Activated naive CD4-positive, alpha-beta T cell treated with anti-CD3 and anti-CD28 coated beads, Interleukin-2, amount 10 ng/mL, durations not matched to agents 7 days and 5 days (primary cell): ENCODE measurements at regions not wholly inside any gene's neighbourhood (a gene's known extent, or its start where the extent isn't known, plus 50 kb on each side); places are given as distances from the start of the nearest gene placed in this dataset.

Experiments
- CTCF ChIA-PET: fragments of 350-600 bp; sonication (Branson Sonifier 250); formaldehyde crosslinking; loops from one replicate; lab custom pipeline; 2021; ENCODE audit warnings: antibody characterized with exemption; lab: Charles Lee
- DNase-seq: peaks from one replicate; pipeline ENCODE4 v3.0.0-alpha.2; 2020
- H3K27ac Mint-ChIP-seq: one replicate; pipeline ENCODE4 v1.8.0; 2021; ENCODE audit warnings: mild to moderate bottlenecking, moderate library complexity, mixed read lengths
- H3K27me3 Mint-ChIP-seq: one replicate; pipeline ENCODE4 v1.8.0; 2021; ENCODE audit warnings: mild to moderate bottlenecking, mixed read lengths
- H3K36me3 Mint-ChIP-seq: one replicate; pipeline ENCODE4 v1.8.0; 2021; ENCODE audit warnings: mixed read lengths
- H3K4me1 Mint-ChIP-seq: one replicate; pipeline ENCODE4 v1.8.0; 2021; ENCODE audit warnings: mixed read lengths
- H3K4me3 Mint-ChIP-seq: one replicate; pipeline ENCODE4 v1.8.0; 2021; ENCODE audit warnings: mild to moderate bottlenecking, moderate library complexity, mixed read lengths
- H3K9me3 Mint-ChIP-seq: one replicate; pipeline ENCODE4 v1.8.0; 2021; ENCODE audit warnings: mixed read lengths

DNA sequence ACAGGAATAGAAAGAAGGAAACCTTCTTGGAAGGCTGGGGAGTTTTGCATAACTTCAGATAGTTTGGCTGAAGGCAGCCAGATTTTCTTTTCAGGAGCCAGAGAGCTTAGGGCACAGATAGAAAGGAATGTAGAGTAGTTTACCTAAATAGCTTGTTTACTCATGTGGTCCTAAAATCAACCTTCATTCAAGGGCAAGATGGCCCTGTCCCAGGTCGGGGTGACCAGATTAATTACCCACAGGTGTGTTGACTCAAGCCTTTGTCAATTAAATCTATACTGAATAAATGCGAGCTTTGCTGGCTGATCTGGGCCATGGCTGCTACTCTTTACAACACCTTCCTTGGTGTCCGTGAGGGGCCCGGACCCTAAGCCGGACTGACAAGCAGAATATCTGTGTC lies 792.0 kb upstream of the MAN1A1 start:
- no peaks in the 10 kb centered on the region for H3K27me3 Mint-ChIP-seq
- H3K4me3 Mint-ChIP-seq, result no peak overlapping the region
- H3K9me3 Mint-ChIP-seq, result no peaks in the 10 kb centered on the region
- no peak for DNase-seq
- no peaks in the 10 kb centered on the region for H3K4me1 Mint-ChIP-seq
- H3K36me3 Mint-ChIP-seq, result no peaks in the 10 kb centered on the region
- CTCF ChIA-PET, result no interaction called here
- H3K27ac Mint-ChIP-seq, result no peak overlapping the region

DNA sequence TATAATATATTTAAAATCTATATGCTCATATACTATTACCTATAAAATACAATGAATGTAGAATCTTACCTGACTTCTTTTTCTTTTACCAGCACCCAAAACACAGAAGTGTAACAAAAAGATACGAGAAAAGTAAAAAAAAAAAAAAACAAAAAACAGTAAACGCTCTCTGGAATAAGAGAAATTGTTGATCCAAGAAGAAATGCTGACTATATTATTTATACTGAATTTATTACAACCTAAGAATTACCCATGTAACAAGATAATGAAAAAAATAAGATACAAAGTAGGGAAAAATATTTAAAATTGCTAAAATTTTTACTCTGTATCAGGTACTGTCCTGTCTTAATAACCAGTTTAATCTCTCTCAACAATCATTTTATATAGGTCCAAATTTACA lies 787.9 kb upstream of the MAN1A1 start:
- CTCF ChIA-PET, result no interaction called here
- H3K36me3 Mint-ChIP-seq, result no peaks in the 10 kb centered on the region
- no peak for DNase-seq
- H3K27ac Mint-ChIP-seq, result no peak overlapping the region
- H3K4me1 Mint-ChIP-seq, result no peaks in the 10 kb centered on the region
- H3K4me3 Mint-ChIP-seq, result no peak overlapping the region
- no peaks in the 10 kb centered on the region for H3K27me3 Mint-ChIP-seq
- H3K9me3 Mint-ChIP-seq, result no peaks in the 10 kb centered on the region

DNA sequence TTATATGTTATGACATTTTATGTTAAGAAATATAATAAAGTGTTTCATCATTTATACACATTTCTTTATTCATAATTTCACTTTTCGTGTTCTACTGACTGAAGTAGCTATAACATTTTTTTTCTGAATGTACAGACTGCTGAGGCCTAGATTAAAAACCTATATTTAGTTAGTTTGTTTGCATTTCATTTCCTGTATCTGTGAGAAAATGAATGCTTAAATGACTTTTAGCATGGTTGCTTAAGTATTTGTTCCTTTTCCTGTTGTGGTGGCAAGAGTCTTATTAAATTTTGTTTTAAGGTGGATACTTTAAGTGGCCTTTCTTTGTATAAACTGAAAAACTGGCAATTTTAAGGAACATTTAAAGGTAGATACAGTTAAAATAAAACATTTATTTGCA lies 779.7 kb upstream of the MAN1A1 start:
- no peaks in the 10 kb centered on the region for H3K36me3 Mint-ChIP-seq
- no peak for DNase-seq
- no peaks in the 10 kb centered on the region for H3K27me3 Mint-ChIP-seq
- H3K4me3 Mint-ChIP-seq, result no peak overlapping the region
- CTCF ChIA-PET, result no interaction called here
- H3K9me3 Mint-ChIP-seq, result no peaks in the 10 kb centered on the region
- no peaks in the 10 kb centered on the region for H3K4me1 Mint-ChIP-seq
- no peak overlapping the region for H3K27ac Mint-ChIP-seq

DNA sequence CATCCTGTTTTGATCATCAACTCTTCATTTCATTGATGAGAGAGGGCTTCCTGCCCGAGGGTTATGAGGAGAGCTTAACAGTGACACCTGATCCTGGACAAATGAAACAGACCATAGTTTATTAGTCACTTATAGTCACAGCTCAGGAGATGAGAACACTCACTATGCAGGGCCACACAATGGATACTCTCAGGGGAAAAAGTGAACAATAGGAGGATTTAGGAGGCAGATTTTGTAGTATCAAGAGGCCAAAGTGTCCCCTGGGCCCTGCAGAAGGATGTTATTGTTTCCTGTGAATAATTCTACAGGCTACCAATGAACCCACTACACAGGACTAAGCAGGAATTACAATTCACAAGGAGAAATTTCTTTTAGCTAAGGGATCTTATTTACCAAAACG lies 772.8 kb upstream of the MAN1A1 start:
- Mint-ChIP-seq H3K4me1 (no peaks in the 10 kb centered on the region), H3K27ac (no peak overlapping the region), H3K36me3 (no peaks in the 10 kb centered on the region), H3K9me3 (no peaks in the 10 kb centered on the region), H3K27me3 (no peaks in the 10 kb centered on the region), H3K4me3 (no peak overlapping the region)
- CTCF ChIA-PET, result no interaction called here
- DNase-seq, result no peak

DNA sequence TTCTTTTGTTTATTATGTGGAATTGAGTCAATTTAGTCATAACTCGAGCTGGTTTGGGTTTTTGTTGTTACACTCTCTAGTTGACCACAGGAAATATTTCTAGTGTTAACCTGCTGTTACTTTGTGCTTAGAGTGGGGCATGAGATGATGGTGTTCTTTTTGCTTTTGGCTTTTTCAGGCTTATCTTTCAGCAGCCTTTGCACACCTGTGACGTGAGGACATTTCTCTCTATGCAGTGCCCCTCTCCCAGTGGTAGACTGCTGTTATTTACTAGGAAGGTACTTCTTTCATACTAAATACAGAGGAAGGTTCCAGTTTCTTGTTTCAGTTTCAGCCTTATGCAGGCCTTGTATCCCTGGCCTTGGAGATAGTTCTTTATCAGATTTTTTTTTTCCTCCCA lies 766.8 kb upstream of the MAN1A1 start:
- Mint-ChIP-seq H3K27me3 (no peaks in the 10 kb centered on the region), H3K9me3 (no peaks in the 10 kb centered on the region), H3K4me3 (no peak overlapping the region), H3K36me3 (no peaks in the 10 kb centered on the region), H3K4me1 (no peaks in the 10 kb centered on the region), H3K27ac (no peak overlapping the region)
- CTCF ChIA-PET, result no interaction called here
- no peak for DNase-seq

DNA sequence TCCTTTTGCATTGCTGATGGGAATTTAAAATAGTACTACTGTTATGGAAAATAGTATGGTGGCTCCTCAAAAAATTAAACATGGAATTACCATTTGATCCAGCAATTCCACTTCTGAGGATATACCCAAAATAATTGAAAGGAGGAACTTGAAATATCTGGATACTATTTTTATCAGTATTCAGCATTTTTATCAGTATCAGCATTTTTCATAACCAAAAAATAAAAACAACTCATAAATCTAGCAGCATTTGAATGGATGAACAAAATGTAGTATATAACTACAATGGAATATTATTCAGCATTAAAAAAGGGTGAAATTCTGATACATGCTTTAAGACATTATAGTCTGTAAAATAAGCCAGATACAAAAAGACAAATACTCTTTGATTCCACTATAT lies 763.4 kb upstream of the MAN1A1 start:
- Mint-ChIP-seq H3K9me3 (no peaks in the 10 kb centered on the region), H3K4me3 (no peak overlapping the region), H3K4me1 (no peaks in the 10 kb centered on the region), H3K27me3 (no peaks in the 10 kb centered on the region), H3K36me3 (no peaks in the 10 kb centered on the region), H3K27ac (no peak overlapping the region)
- DNase-seq, result no peak
- CTCF ChIA-PET, result no interaction called here

DNA sequence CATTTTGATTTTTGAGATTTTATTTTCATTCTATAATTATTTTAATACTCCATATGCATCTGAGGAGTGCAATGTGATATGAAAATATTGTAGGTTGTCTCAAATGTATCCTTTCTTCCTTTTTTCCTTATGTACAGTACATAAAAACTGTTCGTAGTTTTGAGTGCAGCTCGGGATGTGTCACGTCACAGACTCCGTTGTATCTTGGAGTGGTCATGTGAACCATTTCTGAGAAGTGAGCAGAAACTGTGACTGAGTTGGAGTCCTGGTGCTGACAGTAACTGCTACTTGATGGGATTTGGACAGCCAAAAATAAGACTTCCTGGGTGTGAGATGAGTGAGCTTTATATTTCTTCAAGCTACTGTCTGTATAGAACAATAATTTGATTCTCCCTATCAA lies 761.4 kb upstream of the MAN1A1 start:
- no peaks in the 10 kb centered on the region for H3K27me3 Mint-ChIP-seq
- CTCF ChIA-PET, result no interaction called here
- H3K4me1 Mint-ChIP-seq, result no peaks in the 10 kb centered on the region
- H3K9me3 Mint-ChIP-seq, result no peaks in the 10 kb centered on the region
- DNase-seq, result no peak
- H3K36me3 Mint-ChIP-seq, result no peaks in the 10 kb centered on the region
- no peak overlapping the region for H3K4me3 Mint-ChIP-seq
- H3K27ac Mint-ChIP-seq, result no peak overlapping the region

DNA sequence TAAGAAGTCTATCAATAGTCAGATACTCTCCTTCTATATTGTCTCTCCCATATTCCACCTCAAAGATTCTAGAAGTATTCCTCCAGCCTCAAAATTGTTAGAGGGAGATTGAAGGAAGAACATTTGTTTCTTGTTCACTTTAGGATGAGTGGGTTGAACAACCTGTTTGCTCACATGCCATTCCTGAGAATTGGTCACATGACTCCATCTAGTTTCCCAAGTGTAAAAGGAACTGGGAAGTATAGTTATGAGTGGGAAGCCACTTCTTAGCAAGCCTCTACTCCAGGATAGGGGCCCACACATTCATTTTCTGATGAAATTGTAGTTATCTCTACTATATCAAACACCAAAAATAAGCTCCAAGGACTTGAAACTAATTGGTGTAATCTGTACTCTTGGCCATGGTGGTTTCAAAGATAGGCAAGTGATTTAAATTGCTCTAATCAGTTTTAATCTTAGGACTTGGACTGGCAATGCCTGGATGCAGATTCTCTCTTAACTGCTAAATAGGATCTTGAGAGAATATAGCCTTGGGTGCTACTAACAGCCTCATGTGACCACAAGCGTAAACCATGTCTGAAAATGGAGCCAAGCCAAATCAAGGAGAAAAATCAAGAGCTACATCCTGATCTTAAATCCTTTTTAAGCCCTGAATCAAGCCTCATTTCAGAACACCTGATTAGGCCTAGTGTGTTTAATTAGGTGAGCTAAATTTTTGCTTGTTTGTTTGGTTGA lies 758.7 kb upstream of the MAN1A1 start:
- Mint-ChIP-seq H3K27me3 (no peaks in the 10 kb centered on the region), H3K36me3 (no peaks in the 10 kb centered on the region), H3K27ac (no peak overlapping the region), H3K4me1 (no peaks in the 10 kb centered on the region), H3K9me3 (no peaks in the 10 kb centered on the region), H3K4me3 (no peak overlapping the region)
- DNase-seq, result no peak
- CTCF ChIA-PET, result no interaction called here

DNA sequence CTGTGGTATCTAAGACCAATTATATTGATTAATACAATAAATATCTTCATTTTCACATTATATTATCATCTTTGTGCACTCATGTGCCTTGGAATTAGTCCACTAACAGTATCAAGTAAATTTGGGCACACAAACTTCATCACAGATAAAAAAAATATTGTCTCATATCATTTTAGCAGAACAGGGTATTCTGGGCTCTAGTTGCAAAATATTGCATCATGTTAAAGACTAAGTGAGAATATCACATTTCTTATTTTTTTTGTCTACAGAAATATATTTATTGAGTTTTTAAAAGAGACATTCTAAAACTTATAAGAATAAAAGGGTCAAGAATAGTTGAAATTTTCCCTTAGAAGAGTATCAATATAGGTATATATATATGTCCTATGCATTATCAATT lies 754.1 kb upstream of the MAN1A1 start:
- Mint-ChIP-seq H3K36me3 (no peaks in the 10 kb centered on the region), H3K27me3 (no peaks in the 10 kb centered on the region), H3K27ac (no peak overlapping the region), H3K4me1 (no peaks in the 10 kb centered on the region), H3K4me3 (no peak overlapping the region), H3K9me3 (no peaks in the 10 kb centered on the region)
- CTCF ChIA-PET, result no interaction called here
- DNase-seq, result no peak

DNA sequence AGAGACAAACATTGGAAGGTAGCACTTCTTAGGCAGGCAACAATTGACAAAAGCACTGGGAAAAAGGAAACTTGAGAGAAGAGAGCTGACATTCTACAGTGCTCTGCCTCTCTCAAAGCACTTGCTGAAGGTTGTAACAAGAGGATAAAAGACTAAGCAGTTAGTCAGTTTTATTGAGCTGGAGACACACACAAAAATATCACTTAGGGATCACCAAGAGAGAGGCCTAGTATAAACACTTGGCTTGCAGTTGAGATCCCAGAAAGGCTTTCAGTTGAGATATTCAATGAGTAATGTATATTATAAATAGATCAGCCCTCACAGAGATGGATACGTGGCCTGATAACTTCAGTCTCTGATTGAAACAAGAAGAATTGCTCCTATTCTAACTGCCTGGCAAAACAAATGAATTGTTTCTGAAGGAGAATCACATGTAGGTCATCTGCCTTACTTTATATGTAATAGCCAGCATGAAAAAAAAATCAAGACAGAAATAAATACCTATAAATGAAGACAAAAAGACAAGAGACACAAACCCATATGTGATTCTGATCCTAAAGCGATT lies 747.2 kb upstream of the MAN1A1 start:
- Mint-ChIP-seq H3K36me3 (no peaks in the 10 kb centered on the region), H3K4me3 (no peak overlapping the region), H3K27ac (no peak overlapping the region), H3K9me3 (no peaks in the 10 kb centered on the region), H3K4me1 (no peaks in the 10 kb centered on the region), H3K27me3 (no peaks in the 10 kb centered on the region)
- DNase-seq, result no peak
- CTCF ChIA-PET, result interaction anchor here (0.6 kb wide), 1 partner anchor 765 kb away, joined by 3 read pairs; no protein-coding TSS in a partner anchor

DNA sequence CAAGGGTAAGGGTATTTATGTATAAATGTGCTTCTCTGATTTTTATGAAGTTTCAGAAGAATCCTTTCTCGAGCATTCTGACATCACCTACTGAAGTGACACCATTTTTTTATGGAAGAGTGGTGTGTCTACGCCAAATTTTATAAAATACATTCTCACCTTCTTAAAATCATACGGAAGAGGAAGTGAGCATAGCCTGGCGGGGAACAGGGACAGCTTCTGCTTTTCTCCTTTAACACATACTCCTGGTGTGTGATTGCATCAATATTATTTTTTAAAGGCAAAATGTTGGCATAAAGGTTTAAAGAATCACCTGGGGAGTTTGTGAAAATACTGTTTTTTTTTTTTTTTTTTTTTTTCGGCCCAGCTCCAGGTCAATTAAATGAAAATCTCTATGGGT lies 733.6 kb upstream of the MAN1A1 start:
- CTCF ChIA-PET, result no interaction called here
- Mint-ChIP-seq H3K27me3 (no peaks in the 10 kb centered on the region), H3K27ac (no peak overlapping the region), H3K36me3 (no peaks in the 10 kb centered on the region), H3K4me1 (no peaks in the 10 kb centered on the region), H3K4me3 (no peak overlapping the region), H3K9me3 (no peaks in the 10 kb centered on the region)
- DNase-seq, result no peak

DNA sequence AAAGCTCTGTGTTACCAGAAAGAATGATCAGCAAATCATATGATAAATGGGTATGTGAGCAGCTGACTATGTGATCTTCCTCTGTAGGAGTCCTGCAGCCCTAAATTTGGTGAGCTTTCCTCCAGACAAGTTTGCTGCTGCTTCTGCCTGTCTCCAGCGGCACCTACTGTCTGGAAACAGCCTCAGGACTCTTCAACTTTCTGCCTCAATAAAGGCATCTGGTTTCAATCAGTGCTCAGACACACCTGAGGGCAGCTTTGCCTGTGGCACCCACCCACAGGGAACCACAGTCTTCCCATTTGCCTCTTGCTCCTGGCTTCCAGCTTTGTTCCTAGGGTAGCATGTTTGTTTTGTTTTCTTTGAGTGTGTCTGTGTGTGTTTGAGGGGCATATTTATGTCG lies 727.9 kb upstream of the MAN1A1 start:
- CTCF ChIA-PET, result interaction anchor here (1.1 kb wide), 1 partner anchor 948 kb away, joined by 3 read pairs; no protein-coding TSS in a partner anchor
- no peaks in the 10 kb centered on the region for H3K27me3 Mint-ChIP-seq
- H3K4me1 Mint-ChIP-seq, result no peaks in the 10 kb centered on the region
- H3K27ac Mint-ChIP-seq, result no peak overlapping the region
- no peak for DNase-seq
- no peaks in the 10 kb centered on the region for H3K36me3 Mint-ChIP-seq
- H3K4me3 Mint-ChIP-seq, result no peak overlapping the region
- no peaks in the 10 kb centered on the region for H3K9me3 Mint-ChIP-seq

DNA sequence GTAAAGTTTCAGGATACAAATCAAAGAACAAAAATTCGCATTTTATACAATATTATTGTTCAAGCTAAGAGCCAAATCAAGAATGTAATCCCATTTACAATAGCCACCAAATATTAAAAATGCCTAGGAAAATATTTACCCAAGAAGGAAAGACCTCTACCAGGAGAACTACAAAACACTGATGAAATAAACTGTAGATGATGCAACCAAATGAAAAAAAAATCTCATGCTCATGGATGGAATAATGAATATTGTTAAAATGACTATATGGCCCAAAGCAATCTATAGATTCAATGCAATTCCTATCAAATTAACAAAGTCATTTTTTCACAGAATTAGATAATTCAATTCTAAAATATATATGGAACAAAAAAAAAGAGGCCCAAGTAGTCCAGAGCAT lies 708.8 kb upstream of the MAN1A1 start:
- H3K36me3 Mint-ChIP-seq, result no peaks in the 10 kb centered on the region
- CTCF ChIA-PET, result no interaction called here
- DNase-seq, result no peak
- no peaks in the 10 kb centered on the region for H3K27me3 Mint-ChIP-seq
- no peak overlapping the region for H3K4me3 Mint-ChIP-seq
- H3K27ac Mint-ChIP-seq, result no peak overlapping the region
- no peaks in the 10 kb centered on the region for H3K4me1 Mint-ChIP-seq
- H3K9me3 Mint-ChIP-seq, result peaks cover 10% of the 10 kb centered on the region

DNA sequence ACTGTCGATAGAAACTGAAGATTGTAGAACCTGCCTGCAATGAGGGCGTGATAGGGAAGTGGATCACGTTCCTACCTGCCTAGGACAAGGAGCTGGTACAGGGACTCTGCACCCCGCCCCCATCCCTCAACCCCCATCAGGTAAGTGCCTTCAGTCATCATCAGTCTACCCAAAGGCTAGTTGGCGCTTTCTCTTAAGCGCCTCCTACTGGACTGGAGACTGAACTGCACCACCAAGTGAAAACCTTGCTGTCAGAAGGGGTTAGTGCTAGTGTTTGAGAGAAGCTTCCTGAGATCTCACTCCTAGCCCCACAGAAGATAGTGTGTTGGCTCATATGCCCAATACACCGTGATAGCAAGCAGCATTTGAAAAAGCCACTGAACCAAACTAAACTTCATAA lies 706.5 kb upstream of the MAN1A1 start:
- Mint-ChIP-seq H3K27ac (no peak overlapping the region), H3K36me3 (no peaks in the 10 kb centered on the region), H3K27me3 (no peaks in the 10 kb centered on the region), H3K4me3 (no peak overlapping the region), H3K9me3 (peaks cover 10% of the 10 kb centered on the region), H3K4me1 (no peaks in the 10 kb centered on the region)
- CTCF ChIA-PET, result interaction anchor here (0.7 kb wide), 1 partner anchor 914 kb away, joined by 3 read pairs; no protein-coding TSS in a partner anchor
- DNase-seq, result no peak

DNA sequence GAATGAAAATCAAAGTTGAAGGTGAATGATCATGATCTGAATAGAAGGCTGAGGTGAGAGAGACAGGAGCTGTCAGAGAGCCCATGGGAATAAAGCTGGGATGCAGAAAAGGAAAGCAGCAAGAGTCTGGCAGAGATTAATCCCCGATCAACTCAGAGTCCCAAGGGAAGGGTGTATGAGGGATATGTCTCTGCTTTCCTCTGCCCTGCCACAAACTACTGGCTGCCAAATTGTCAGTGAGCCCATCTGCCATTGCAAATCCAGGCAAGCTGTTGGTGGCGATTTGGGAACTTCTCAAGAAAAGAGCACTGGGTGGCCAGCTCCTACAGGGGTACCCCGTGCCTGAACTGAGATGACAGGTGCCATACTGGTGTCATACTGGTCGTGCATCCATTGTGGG lies 705.5 kb upstream of the MAN1A1 start:
- Mint-ChIP-seq H3K4me1 (no peaks in the 10 kb centered on the region), H3K36me3 (no peaks in the 10 kb centered on the region), H3K27me3 (no peaks in the 10 kb centered on the region), H3K27ac (no peak overlapping the region), H3K9me3 (peaks cover 5% of the 10 kb centered on the region), H3K4me3 (no peak overlapping the region)
- no peak for DNase-seq
- CTCF ChIA-PET, result no interaction called here
